GOT3 (cell line): ENCODE measurements at regions not wholly inside any gene's neighbourhood (a gene's known extent, or its start where the extent isn't known, plus 50 kb on each side); places are given as distances from the start of the nearest gene placed in this dataset.
"Not testable (repeated sequence)": the region's sequence is repeated elsewhere in the genome, so short reads cannot be mapped to it uniquely, and the experiment has no call there.

Source experiments
- DNase-seq: peaks from one replicate; lab custom pipeline; 2025; ENCODE audit warnings: mixed read lengths; lab: John Stamatoyannopoulos, UW

DNA sequence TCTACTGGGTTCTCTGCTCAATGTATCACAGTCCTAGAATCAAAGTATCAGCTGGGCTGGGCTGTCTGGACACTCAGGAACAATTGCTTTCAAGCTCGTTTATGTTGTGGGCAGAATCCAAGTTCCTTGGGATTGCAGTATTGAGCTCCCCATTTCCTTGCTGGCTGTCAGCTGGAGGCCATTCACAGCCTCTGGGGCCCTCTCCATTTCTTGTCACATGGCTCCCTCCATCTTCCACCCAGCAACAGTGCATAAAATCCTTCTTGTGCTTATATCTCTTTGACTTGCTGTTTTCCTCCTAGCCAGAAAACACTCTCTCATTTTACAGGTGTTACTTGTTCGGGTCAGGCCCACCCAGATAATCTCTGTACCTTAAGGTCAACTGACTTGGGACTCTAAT lies 363.5 kb downstream of the IGSF11 start:
- DNase-seq = no peak

DNA sequence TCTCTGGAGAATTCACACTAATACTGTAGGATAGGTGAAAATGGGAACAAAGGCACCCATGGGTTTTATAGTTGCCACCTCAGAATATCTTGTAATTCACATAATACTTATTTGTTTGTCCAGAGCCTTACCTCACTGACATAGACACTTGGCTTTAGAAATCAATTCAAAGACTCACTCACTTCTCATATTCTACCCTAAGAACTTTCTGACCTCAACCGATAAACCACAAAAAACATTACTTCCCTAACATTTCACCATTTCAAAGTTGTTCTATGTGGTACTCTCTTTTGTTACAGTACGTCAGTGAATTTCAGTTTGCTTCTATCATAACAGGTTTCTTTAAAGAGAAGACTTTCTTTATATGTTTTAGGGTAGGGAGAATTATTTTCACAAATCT lies 359.3 kb downstream of the IGSF11 start:
- DNase-seq = no peak

DNA sequence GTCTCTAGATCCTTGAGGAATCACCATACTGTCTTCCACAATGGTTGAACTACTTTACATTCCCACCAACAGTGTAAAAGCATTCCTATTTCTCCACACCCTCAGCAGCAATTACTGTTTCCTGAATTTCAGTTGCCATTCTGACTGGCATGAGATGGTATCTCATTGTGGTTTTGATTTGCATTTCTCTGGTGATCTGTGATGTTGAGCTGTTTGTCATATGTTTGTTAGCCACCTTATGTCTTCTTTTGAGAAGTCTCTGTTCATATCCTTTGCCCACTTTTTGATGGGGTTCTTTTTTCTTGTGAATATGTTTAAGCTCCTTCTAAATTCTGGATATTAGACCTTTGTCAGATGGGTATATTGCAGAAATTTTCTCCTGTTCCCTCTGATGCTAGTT lies 356.0 kb downstream of the IGSF11 start:
- DNase-seq = not testable (repeated sequence)

DNA sequence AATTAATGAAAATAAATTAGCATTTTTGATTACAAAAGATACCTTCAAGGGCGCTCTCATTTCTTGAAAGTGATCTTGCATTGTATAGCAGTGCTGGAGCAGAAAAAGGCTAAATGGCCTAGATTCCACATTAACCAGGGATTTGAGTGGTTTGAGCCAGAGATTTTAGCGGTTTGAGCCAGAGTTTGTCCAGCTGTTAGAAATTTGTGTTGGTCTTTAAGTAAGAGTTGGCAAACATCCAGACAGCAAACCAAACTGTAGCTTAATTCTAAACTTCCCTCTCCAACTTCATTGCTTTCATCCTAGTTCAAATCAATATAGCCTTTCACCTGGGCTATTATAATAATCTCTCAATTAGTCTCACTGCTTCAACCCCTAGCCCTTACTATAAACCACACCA lies 351.7 kb downstream of the IGSF11 start:
- no peak for DNase-seq

DNA sequence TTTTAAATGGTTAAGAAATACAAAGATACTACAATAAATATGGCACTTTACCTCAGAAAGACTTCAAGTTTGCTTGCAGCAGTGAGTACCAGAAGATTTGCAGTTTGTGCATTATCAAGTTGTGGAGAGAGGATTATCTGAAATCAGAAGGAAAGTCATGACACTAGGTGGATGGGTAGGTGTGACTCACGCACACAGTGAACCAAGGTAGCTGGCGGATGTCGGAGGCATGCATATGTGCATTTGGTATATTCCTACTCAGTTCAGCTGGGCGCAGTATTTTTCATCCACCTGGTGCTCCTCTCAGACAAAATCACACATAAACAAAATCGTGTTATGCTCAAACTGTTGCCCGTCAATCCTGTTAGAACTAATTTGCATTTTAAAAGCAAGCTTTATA lies 351.0 kb downstream of the IGSF11 start:
- DNase-seq = no peak

DNA sequence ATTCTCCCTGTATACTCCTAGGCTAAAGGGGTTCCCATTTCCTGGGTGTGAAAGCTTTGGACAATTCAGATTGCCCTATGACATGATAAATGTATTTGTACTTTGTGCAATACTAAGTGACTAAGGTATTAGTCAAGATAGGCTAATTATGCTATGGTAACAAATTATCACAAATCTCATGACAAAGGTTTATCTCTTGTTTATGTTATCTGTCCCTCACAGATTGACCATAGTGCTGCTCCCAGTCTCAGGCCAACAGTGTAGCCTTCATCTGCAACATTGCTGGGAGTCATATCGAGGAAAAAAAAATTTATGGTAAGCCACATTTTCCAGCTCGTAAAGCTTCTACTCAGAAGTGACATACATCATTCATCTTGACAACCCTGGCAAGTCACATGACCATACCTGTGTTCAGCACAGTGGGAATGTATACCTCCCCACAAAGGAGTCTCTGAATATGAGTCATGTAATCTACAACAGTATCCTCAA lies 346.2 kb downstream of the IGSF11 start:
- no peak for DNase-seq

DNA sequence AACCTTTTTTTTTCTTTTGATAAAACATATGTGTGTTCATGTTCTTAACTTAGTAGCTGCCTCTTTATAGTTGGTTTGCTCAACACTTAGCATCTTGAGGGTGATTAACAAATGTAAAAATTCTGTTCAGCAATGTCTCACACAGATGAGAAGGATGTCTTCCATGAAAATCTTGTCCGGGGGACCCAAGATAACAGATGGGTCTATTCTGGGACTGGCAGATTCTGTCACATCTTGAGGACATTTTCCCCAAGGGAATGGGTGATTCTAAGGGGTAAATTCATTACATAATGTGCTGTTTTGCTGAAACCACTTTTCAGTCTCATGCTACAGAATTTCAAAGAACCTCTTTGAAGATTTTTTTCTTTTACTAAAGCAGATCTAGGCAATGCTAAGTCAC lies 342.2 kb downstream of the IGSF11 start:
- DNase-seq = no peak

DNA sequence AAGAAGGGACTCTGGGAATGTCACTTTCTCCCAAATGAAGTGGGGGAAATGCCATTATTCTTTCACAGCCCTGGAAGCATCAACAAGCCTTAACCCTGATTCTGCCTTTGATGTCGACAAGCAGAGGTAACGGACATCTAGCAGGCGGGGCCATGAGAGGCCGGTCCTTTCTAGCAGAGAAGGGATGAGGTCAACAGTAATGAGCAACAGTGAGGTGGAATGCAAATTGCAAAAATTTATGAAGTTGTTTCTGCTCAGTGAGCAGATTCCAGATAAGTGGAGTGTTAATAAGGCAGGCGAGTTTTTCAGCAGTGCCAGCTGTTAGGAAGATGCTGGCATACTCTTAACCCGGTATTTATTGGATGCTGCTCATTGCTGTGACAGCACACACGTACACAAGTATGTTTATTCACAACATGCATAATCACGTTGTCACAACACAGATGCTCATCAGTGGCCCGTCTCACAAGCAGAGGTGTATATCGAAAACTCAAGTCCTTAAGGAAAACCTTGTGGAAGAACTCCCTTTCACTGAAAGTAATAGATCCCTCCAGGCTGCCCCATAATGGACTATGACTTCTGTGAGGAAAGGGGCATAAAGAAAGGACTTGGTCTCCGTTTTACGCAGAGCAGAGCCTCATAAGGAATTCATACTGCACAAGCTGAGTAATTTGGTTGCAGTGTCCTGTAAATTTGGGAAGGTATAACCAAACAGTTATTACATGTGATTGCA lies 329.0 kb downstream of the IGSF11 start:
- no peak for DNase-seq

DNA sequence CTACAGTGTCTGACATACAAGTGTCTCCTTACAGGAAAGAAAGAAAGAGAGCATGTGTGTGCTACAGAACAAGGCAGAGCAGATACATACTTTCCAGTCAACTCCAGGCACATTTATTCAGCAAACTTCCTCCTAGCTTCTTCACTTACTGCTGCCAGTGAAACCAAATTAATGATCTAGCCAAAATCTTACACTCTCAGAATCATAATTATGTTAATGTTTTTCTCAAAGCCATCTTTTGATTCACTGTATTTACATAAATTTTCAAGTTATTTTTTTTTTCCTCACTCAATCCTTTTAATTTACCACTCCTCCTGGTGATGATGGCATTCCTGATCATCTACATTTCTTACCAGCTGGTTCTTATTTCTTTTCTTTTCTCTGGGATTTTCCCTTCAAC lies 326.7 kb downstream of the IGSF11 start:
- DNase-seq = no peak

DNA sequence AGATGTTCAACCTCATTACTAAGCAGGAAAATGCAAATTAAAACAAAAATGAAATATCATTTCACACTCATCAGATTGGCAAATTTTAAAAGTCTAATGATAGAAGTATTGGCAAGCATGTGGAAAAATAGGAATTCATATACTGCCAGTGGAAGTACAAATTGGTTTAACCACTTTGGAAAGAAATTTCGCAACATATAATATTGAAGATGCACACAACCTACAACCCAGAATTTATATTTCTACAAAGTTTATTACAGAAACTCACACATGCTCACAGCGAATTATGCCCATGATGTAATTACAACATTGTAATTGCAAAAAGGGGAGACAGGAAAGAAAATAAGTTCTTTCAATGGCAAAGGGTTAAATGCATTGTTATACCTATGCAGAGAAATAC lies 324.1 kb downstream of the IGSF11 start:
- DNase-seq = no peak

DNA sequence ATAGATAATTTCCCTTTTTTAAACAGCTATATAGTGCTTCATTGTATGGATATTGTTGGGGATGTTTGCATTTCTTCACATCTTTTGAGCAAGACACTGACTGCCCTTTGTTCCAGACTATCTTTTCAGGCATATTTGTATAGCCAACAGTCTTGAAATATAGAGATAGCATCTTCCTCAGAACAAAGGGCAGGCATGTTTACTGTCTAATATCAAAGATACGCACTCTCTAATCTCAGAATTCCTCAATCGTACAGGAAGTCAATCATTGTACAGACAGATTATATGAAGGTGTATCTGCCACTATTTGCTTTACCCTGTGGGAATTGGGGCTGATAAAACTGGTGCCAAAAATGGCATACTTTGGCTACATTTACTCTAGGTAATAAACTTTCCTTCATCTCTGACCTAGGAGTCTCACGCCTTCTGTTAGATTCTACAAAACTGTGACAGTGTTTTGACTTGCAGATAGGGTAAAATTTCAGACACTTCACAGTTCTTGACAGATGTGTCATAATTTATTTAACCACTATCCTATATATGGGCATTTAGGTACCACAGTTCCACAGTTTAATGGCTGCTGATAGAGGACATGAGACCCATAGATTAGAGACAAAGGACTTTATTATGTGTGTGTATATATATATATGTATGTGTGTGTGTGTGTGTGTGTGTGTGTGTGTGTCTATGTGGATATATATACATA lies 321.0 kb downstream of the IGSF11 start:
- DNase-seq = no peak

DNA sequence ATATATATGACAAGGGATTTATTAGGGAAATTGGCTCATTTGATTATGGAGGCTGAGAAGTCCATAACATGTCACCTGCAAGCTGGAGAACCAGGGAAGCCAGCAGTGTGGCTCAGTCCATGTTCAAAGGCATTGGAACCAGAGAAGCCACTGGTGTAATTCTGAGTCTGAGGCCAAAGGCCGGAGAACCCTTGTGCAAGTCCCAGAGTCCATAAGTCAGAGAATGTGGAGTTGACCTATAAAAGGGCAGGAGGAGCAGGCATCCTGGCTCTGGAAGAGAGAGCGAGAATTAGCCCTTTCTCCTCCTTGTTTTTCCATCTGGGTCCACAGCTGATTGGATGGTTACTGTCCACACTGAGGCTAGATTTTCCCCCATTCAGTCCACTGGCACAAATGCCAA lies 319.8 kb downstream of the IGSF11 start:
- DNase-seq = no peak

DNA sequence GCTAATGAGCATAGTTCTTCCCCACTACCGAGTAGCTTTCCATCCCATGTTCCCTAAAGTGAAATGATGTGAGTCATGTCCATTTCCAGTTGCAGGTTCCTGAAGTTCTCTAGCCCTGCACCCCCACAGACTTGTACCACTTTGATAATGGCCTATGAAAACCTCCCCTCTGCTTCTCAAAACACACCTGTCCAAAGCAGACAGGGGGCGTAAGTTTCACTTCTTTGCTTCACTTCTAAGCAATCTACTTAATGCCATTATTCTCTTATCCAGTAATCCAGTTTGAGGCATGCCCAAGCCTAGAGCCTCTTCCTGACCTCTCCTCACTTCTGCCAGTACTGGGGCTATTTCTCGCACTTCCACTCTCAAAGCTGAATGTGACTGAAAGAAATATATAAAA lies 305.1 kb downstream of the IGSF11 start:
- no peak for DNase-seq

DNA sequence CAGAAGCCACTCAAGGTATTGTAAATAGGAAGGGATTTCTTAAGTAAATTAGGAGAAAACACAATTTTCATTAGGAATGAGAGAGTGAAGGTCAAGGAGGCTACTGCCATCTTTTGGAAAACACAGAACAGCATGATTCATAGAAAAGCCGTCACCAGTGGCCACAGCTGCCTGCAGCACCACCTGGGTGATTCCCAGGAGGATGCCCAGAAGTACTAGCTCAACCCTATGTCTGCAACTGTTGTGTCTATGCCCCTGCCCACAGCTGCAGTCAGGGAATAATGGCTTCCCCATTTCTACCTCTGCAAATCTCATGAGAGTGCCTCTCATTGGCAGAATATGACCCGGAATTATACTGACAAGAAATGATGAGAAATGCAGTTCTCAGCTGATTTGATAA lies 300.0 kb downstream of the IGSF11 start:
- no peak for DNase-seq

DNA sequence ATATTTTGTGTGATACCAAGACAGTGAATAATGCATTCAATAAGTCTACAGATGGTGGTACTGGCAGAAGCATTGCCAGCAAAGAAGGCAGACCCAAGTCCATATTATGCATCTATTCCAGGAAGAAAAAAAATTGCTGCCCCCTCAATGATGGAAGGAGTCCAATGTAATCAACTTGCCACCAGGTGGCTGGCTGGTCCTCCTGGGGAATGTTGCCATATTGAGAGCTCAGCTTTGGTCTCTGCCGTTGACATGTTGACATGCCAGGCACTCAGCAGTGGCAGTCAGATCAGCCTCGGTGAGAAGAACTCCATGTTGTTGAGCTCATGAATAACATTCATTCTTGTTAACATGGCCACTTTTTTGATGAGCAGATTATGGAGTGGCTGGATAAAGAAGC lies 298.5 kb downstream of the IGSF11 start:
- no peak for DNase-seq

DNA sequence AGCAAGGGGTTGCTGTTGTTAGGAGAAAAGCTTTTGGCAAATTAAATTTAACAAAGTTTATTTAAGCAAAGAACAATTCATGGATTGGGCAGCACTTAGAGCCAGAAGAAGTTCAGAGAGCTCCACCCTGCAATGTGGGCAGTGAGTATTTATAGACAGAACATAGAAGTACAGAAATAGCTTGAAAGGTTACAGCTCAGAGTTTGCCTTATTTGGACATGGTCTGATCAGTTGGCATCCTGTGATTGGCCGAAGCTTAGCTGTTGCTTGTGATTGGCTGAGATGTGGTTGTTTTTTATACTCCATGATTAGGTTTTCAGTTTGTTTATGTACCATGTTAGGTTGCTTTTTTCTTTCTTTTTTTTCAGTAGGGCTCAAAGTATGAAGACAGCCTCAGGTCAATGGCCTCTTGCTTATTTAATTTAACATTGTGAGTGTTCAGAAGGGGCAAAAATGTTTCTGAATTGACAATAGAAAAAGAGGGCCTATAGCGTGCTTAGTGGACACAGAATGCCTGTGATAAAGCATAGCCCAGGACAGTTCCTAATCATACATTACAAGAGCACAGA lies 293.8 kb downstream of the IGSF11 start:
- DNase-seq = no peak

DNA sequence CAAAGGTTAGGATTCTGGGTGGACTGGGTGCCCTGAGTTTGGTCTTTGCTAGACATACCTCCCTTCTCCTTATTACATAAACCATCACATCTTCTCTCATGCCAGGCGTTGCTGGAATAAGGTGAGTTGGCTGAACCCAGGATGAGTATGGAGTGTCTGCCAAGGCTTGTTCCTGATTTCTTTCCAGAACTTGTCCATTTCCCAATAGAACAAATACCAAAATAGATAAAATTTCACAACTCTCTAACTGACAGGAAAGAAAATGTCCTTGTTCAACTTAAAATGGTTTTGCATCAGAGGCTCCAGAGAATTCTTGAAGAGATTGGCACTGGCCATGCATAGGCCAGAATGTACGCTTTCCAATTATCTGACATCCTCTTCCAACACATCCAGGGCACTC lies 291.9 kb downstream of the IGSF11 start:
- DNase-seq = no peak

DNA sequence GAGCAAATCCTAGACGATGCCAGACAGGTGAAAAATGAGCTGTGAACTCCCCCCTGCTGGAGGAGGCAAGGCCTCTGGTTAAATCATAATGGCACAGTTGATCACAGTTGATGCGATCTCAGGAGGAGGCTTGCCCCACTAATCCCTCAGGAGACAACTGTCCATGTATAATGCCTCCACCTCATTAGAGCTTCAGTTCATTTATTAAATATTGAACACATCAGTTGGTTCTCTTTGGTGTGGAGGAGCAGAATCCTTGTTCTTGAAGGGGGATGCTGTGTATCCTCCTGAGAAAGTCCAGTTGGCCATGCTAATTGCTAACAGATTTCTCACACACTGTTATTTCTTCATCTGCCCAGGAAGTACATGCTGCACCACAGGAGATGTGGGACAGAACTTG lies 290.5 kb downstream of the IGSF11 start:
- no peak for DNase-seq

DNA sequence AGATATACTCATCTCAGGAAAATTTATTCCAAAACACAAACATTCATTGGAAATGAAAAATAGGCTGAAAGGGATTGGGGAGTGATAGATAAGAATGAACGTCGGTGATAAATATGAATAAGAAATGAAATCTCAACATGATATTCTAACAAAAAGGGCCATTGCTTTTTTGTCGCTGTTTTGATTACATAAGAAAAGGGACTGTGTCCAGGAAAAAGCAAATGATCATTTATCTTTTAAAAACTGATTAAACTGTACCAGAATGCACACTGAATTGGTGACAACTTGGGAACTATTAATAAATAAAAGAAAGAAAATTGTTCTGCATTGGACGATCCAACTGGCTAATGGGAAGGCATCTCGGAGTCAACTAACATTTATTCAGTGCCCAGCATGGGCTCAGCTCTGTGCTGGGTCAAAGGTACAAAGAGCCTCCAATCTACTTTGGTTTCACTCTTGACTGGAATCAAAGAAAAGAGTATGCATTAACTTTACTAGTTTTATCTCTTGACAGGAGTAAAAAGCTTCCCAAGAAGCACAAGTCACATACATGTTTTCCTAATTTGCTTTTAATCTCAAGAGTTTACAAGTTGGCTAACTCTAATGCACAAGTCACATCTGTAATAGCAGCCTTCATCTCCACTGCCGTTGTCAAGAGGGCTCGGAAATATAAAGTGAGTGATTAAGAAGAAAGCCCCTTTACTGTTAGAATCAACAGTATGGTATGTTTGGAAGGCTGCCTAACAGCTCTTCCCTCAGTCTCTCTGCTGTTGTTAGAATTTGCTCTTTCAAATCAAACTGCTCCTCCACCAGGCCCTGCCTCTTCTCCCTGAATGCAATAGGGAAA lies 280.0 kb downstream of the IGSF11 start:
- DNase-seq = no peak

DNA sequence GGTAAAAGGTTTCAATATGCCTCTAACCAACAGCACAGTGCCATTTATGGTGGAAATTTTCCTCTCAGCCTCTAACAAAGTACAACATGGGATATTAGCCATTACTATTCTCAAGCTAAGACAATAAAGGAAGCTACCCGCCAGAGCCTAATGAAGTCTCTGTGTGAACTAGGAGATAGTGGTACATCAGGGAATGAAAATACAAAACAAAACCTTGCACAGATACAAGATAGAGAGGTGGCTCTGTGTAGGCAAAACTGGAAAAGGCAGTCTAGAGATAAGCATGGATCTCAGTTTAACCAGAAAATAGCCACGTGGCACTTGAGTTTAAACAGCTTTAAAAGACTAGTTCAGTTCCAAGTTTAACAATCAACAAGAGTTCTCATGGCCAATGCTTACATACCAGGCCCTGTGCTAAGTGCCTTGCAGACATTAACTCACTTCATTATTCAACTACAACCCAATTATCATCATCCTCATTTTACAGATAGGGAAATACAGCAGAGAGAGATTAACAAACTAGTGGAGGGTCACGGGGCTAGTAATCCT lies 279.3 kb downstream of the IGSF11 start:
- no peak for DNase-seq

DNA sequence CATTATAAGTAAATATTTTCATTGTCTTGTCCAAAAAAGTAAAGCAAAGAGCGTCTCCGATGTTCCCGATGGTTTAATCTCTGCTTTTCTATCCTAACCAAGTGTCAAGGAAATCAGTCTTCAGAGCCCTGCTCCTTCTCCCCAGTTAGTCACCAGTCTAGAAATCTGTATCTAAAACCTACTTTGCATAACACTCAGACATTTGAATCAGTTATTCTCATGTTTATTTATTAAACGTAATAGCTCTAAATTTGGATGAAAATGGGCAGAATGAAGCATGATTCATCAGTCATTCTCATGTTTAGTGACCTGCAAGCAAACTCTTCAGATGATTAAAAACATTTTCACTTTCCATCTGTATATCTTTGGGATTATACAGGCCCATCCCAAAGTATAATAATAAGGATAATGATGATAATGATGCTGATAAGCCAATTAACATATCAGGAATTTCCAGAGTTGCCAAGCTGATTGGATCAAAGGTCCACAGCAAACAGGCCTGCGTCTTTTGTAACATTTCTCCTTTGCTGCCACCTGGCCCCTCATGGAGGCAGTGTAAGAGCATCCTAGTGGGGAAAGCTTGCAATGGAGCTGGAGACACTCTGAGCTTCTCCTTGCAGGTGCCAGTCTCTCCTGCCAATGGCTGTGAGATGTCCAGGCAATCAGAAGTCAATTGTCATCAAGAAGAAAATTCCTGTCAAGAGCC lies 273.9 kb downstream of the IGSF11 start:
- DNase-seq = no peak

DNA sequence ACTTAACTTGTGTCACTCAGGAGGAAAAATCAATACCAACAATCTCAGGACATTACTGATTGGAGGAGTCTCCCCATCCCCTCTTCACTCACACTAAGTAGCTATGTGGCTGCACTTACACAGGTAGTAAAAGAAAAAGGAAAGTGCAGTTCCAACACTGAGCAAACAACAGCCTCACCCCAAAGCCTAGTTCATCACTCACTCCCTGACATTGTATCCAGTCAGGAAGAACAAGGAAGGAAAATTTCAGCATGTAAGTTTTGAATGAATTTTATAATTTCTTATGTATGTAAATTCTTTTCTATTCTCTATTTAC lies 273.4 kb downstream of the IGSF11 start:
- DNase-seq = no peak
